Epithelial cell of prostate (primary cell): ENCODE measurements at regions not wholly inside any gene's neighbourhood (a gene's known extent, or its start where the extent isn't known, plus 50 kb on each side); places are given as distances from the start of the nearest gene placed in this dataset.
"Not testable (repeated sequence)": the region's sequence is repeated elsewhere in the genome, so short reads cannot be mapped to it uniquely, and the experiment has no call there.

ENCODE experiments used
- DNase-seq: peaks from one replicate; pipeline ENCODE4 v3.0.0-alpha.2; 2011; ENCODE audit warnings: low read depth, low spot score
- H3K27ac ChIP-seq: fragments of 450-650 bp; 2 replicates; pipeline ENCODE4 v1.5.1; 2017; ENCODE audit warnings: mild to moderate bottlenecking

DNA sequence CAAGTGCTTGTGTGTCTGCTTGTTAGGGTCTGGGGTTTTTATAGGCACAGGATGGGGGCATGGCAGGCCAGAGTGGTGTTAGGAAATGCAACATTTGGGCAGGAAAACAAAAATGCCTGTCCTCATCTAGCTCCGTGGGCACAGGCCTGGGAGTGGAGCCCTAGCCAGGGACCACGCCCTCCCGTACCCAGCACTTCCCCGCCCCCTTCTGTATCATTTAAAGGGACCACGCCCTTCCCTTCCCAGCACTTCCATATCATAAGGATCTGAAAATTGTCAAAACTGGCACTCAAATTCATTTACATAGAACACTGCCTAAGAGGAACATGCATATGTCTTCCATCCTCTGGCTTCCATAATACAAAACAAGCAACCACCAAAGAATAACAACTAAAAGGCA lies 185.8 kb downstream of the B3GLCT start:
- DNase-seq, result no peak
- H3K27ac ChIP-seq, result no peak overlapping the region

DNA sequence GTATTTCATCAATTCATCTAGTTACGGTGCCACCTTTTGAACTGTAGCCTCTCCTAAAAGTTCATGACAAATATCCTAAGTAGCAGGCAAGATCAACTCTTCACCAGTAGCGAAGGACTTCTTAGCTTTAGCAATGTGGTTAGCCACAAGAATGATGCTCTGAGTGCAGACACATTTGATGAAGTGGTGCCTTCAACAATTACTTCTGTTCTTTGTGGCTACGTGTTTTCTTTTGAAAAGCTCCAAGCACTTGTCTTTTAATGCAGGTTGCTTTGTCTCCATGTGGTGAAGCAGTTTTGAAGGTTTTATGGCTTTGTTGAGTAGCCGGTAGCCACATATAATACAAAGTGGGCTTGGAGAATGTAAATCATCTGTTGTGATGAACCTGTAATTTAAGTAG lies 194.7 kb downstream of the B3GLCT start:
- no peak overlapping the region for H3K27ac ChIP-seq
- no peak for DNase-seq

DNA sequence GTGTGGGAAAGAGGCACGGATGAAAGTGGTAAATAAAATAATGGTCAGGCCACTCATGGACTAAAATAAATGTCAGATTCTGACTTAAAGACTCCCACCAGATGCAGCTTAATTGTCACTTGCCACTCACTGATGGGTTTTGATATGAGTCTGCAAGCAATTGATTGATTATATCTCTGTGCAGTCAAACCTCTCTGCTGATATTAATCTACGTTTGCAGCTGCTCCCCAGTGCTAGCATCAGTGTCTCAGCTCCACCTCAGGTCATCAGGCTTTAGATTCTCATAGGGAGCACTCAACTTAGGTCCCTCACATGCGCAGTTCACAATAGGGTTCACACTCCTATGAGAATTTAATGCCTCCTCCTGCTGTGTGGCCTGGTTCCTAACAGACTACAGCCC lies 195.3 kb downstream of the B3GLCT start:
- no peak for DNase-seq
- no peak overlapping the region for H3K27ac ChIP-seq

GRCh38 chr13:31399690-31400089 lies 199.9 kb downstream of the B3GLCT start:
- no peak overlapping the region for H3K27ac ChIP-seq
- no peak for DNase-seq

- DNase-seq, H3K27ac ChIP-seq: not testable (repeated sequence)
Measured at GRCh38 chr13:31403711-31404110, 203.9 kb downstream of the B3GLCT start.

GRCh38 chr13:31408927-31409326 lies 209.2 kb downstream of the B3GLCT start:
- H3K27ac ChIP-seq, result no peak overlapping the region
- no peak for DNase-seq

DNA sequence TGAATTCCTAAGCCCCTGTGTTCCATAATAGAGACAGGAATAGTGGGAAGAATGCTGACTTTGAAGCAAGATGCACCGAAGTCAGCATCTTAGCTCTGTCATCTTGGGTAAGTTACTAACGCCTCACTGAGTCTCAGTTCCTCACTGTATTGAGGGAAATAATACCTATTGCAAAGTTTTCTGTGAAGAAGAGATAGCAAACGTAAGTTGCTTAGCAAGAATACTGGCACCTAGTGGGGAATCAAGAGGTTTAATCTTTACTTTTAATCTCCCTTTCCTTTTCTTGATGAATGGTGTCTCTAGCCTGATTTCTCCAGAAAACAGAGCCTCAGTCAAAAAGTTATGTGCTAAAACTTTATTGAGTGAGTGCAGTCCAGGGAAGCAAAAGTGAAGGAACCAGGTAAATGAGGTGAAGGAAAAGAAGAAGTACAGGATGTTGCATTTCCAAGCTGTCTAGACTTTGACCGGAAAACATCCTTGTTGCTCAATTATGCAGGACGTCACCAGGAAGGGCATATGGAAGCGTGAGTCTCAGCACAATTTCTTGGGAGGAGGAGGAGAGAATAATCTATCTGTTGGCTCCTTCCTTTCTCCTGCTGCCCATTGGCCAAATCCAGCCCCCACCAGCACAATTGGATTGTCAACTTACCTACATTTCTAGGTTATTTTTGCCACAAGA lies 210.0 kb downstream of the B3GLCT start:
- H3K27ac ChIP-seq, result no peak overlapping the region
- no peak for DNase-seq

DNA sequence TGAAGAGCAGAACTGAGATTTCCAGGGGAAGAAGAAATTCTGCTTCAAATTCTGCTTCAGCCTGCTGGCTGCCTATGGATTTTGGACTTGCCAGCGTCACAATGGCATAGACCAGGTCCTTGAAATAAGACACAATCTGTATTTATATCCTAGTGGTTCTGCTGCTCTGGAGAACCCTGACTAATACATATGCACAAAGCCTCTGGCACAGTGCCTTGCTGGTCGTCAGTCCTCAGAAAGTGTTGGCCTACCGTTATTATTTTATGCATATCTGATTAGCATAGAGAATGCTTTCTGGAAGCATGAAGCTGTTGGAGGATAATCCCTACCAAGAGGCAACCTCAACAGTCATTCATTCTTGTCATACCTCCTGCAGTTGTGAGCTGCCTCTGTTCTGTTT lies 213.7 kb downstream of the B3GLCT start:
- DNase-seq, result no peak
- H3K27ac ChIP-seq, result no peak overlapping the region

DNA sequence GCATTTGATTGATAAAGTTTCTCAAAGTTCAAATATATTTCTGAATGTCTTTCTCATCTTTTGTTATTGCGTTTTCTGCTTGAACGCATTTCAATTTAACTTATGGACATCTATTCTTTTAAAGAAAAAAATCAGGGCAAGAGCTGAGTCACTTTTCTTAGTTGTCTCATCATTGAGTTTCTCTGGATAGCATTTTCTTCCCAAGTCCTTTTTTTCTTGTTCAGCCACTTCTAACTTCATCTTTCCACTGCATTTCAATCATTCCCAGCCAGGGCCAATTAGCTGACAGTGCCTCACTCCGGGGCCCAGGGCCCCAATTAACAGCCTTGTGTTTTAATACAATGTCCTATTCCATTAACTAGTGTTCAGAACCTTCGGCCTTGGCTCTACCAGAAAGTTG lies 216.3 kb downstream of the B3GLCT start:
- no peak overlapping the region for H3K27ac ChIP-seq
- DNase-seq, result no peak

DNA sequence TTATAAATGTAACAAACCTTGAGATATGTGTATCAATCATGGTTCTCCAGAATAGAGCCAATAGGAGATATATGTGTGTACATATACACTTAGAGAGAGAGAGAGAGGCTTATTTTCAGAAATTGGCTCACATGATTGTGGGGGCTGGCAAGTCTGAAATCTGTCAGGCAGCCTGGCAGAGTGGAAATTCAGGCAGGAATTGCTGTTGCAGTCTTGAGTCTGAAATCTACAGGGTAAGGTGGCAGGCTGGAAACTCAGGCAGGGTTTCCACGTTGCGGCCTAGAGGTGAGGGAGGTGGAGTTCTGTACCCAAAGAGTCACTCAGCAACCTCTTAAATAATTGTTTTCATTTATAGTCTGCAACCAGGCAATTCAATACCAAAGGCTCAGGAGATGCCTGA lies 218.4 kb downstream of the B3GLCT start:
- no peak overlapping the region for H3K27ac ChIP-seq
- DNase-seq, result no peak

DNA sequence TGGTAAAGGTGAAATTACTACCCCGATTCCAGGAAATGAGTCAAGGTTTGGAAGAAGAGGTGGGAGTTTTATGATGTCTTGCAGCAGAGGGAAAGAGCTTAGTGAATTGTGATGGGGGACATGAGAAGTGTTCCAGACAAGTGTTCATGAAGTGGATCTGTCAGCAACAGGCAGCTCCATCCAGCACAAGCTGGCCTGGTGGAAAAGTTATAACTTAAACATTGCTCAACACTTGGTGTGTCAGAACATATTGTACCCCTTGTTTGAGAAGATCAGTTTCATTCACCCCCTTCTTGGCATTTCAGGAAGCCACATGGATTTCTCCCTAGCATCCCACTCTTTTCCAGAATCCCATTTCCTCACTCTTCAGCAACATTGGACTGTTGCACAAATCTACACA lies 222.0 kb downstream of the B3GLCT start:
- no peak overlapping the region for H3K27ac ChIP-seq
- DNase-seq, result no peak

DNA sequence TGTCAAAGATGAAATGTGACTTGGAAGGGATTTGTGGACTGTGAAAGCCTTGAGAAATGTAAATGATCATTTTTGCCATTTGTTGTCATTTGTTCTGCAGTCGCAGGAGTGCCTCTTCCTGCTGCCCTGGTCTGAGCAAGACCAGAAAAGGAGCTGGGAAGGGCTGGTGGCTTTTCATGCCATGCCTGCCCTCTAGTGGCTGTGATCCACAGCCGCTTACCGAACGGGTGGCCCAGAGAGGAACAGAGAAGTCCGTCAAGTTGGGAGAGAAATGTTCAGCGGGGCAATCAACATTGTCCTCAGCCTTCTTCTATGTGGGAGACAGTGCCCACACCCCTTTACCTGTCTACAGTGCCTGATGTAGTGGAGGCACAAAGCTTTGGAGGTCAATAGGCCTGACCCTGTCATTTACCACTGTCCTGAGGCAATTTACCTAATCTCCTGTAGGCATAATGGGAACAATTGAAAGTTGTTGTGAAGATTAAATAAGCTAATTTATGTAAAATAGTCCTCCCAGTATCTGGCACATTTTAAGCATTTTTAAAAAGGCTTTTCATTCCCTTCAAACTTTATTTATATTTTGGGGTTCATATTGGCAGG lies 224.5 kb downstream of the B3GLCT start:
- H3K27ac ChIP-seq, result no peak overlapping the region
- DNase-seq, result peak; percentile 10

- no peak for DNase-seq
- no peak overlapping the region for H3K27ac ChIP-seq
Measured at GRCh38 chr13:31426395-31426794, 226.6 kb downstream of the B3GLCT start.

GRCh38 chr13:31427151-31428100 lies 227.7 kb downstream of the B3GLCT start:
- no peak for DNase-seq
- H3K27ac ChIP-seq, result no peak overlapping the region

GRCh38 chr13:31431722-31432137 lies 232.0 kb downstream of the B3GLCT start:
- DNase-seq, result no peak
- no peak overlapping the region for H3K27ac ChIP-seq

DNA sequence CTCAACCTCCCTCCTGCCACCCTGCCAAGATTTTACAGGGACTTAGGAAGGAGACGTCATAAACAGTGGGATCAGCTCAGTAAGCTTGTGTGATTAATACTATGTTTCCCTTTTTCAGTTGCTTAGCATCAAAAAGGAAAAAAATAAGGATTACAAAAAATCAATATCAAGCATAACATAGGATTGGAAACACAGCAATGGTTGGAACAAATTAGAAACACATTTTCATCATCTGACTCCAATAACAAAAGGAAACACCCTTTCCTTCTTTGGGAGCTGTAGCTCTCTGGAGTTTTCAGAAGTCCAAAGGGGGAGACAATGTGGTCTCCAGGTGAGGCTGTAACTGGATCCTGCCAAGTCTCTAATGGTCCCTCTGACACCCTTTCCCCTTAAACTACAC lies 233.4 kb downstream of the B3GLCT start:
- no peak for DNase-seq
- no peak overlapping the region for H3K27ac ChIP-seq

DNA sequence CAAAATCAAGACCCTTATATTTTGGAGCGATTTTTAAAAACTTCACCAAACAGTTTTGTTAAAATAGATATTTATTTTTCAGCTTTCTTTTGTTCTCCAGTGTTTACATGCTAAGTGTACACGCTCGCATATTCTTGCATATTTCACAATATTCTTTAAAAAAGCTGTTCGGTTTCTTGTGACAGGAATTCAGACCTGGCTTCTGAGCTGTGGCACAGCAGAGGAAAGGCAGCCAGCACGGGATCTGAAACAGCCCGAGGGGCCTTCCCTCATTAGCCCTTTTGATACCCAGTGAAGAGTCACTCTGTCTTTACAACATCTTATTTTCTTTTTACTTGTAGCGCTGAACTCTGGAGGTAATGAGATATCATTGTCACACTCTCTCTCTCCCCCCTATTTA lies 234.0 kb downstream of the B3GLCT start:
- no peak for DNase-seq
- H3K27ac ChIP-seq, result no peak overlapping the region

GRCh38 chr13:31434613-31435012 lies 234.8 kb downstream of the B3GLCT start:
- DNase-seq, result no peak
- no peak overlapping the region for H3K27ac ChIP-seq

GRCh38 chr13:31435536-31435935 lies 235.8 kb downstream of the B3GLCT start:
- no peak overlapping the region for H3K27ac ChIP-seq

GRCh38 chr13:31436478-31436877 lies 236.7 kb downstream of the B3GLCT start:
- H3K27ac ChIP-seq, result no peak overlapping the region
- DNase-seq, result no peak

More at GRCh38 chr13:31435536-31435935, 235.8 kb downstream of the B3GLCT start:
- DNase-seq, result no peak

DNA sequence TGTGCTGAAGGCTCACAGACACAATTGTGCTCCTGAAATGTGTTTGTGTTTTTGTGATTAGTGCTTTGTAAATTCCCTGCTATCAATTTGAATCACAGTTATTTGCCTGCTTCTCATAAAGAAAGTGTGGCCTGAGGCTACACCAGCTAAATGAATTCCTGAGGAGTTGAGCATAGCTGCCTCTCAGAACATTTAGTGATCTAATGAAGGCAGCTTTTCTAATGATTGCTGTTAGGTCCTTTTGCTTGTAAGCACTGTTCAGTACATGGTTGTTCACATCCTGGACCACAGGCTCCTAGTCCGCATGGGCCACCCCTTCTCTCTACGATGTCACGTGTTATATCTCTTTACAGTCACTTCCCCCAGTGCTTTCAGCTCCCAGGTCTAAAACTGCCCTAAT lies 238.2 kb downstream of the B3GLCT start:
- H3K27ac ChIP-seq, result no peak overlapping the region
- DNase-seq, result no peak
